K562 (cell line): ENCODE measurements at regions not wholly inside any gene's neighbourhood (a gene's known extent, or its start where the extent isn't known, plus 50 kb on each side); places are given as distances from the start of the nearest gene placed in this dataset.
A peak's percentile ranks its signal among the peaks of the same experiment; 100 is the strongest.

Experiments
- ATAC-seq: fragments of 200-7000 bp; cut with Tn5 transposase; 3 replicates; pipeline ENCODE4 v1.9.1; 2020; ENCODE audit warnings: moderate library complexity
- BruUV-seq: library from RNA; stranded (reverse); fragments of 400-500 nt; replicated peaks from 2 replicates; lab custom pipeline; 2021; lab: Mats Ljungman, UMichigan
- CTCF ChIA-PET: fragments of 300-600 bp; formaldehyde crosslinking; extraction: SDS; loops from one replicate; lab custom pipeline; 2021; ENCODE audit warnings: low intra/inter-chr PET ratio; lab: Yijun Ruan, JAX
- POLR2A ChIA-PET: fragments of 300-600, 350-650 bp; sonication (Branson Sonifier 250); formaldehyde crosslinking; extraction: SDS; loops from one replicate; lab custom pipeline; 2021; ENCODE audit warnings: antibody characterized with exemption, inconsistent platforms; lab: Yijun Ruan, JAX
- DNase-seq, 4 experiments: peaks; one replicate each; pipeline versions ENCODE4 v3.0.0 to v3.0.0-alpha.2; 2011 to 2018; ENCODE audit warnings: low spot score in 3 of 4, mixed read lengths in 3 of 4; ENCODE audit errors: extremely low read depth in 1 of 4
- FAIRE-seq: peaks from 2 replicates; lab custom pipeline; 2011; peaks lifted over from hg19 to GRCh38; lab: Jason Lieb, UNC
- H2AFZ ChIP-seq: 2 replicates; pipeline ENCODE4 v1.6.0; 2011; ENCODE audit warnings: low read depth, low read length, control low read depth, inconsistent platforms
- H3K27ac ChIP-seq: fragments of 200-600 bp; 3 replicates; pipeline ENCODE4 v1.8.0; 2011; ENCODE audit warnings: low read depth, mild to moderate bottlenecking, control low read depth, inconsistent platforms, low read length, moderate library complexity, mixed read lengths; ENCODE audit errors: extremely low read depth
- H3K27me3 ChIP-seq, 2 experiments: fragments of 300-600 bp in 1 of 2; 2 replicates in 1 of 2; 3 replicates in 1 of 2; pipeline versions ENCODE4 v1.6.0 to v1.8.0; 2011; ENCODE audit warnings: inconsistent platforms in 2 of 2, low read length in 2 of 2, mild to moderate bottlenecking in 1 of 2, mixed read lengths in 1 of 2, moderate library complexity in 1 of 2; ENCODE audit not compliant: control insufficient read depth in 2 of 2, insufficient read depth in 2 of 2
- H3K36me3 ChIP-seq: fragments of 300-600 bp; 3 replicates; pipeline ENCODE4 v1.8.0; 2011; ENCODE audit warnings: mild to moderate bottlenecking, low read length, inconsistent platforms; ENCODE audit not compliant: control insufficient read depth, insufficient read depth
- H3K4me1 ChIP-seq, 2 experiments: fragments of 200-600 bp in 1 of 2; replicated peaks in 1 of 2; 2 replicates in 1 of 2; 3 replicates in 1 of 2; pipeline versions ENCODE4 v1.5.1 to v1.8.0; 2011; ENCODE audit warnings: inconsistent platforms in 2 of 2, low read length in 2 of 2, mild to moderate bottlenecking in 1 of 2, mixed read lengths in 1 of 2, moderate library complexity in 1 of 2; ENCODE audit not compliant: control insufficient read depth in 2 of 2, insufficient read depth in 2 of 2
- H3K4me2 ChIP-seq: 2 replicates; pipeline ENCODE4 v1.6.1; 2011; ENCODE audit warnings: low read length, control low read depth, inconsistent platforms, mixed read lengths; ENCODE audit not compliant: insufficient read depth
- H3K4me3 ChIP-seq: fragments of 200-600 bp; sonication (generic), shearing (Covaris generic); 2 replicates; pipeline ENCODE4 v1.5.1; 2016; ENCODE audit warnings: control low read depth, inconsistent platforms
- H3K79me2 ChIP-seq: fragments of 200-600 bp; 3 replicates; pipeline ENCODE4 v1.8.0; 2011; ENCODE audit warnings: low read length, inconsistent platforms; ENCODE audit not compliant: control insufficient read depth, insufficient read depth
- H3K9ac ChIP-seq, 2 experiments: 2 replicates each; pipeline versions ENCODE4 v1.6.0 to v1.6.1; 2011; ENCODE audit warnings: low read depth in 2 of 2, low read length in 2 of 2, control low read depth in 1 of 2, inconsistent platforms in 1 of 2, mild to moderate bottlenecking in 1 of 2, mixed read lengths in 1 of 2; ENCODE audit not compliant: insufficient read depth in 1 of 2
- H3K9me1 ChIP-seq: one replicate; pipeline ENCODE4 v1.6.0; 2011; ENCODE audit warnings: inconsistent platforms, mild to moderate bottlenecking, low read length, moderate library complexity; ENCODE audit not compliant: control insufficient read depth, insufficient read depth
- H3K9me3 ChIP-seq: replicated peaks from 2 replicates; pipeline ENCODE4 v1.5.1; 2011; ENCODE audit warnings: low read depth, low read length, inconsistent platforms; ENCODE audit not compliant: control insufficient read depth, insufficient read depth
- H4K20me1 ChIP-seq: replicated peaks from 2 replicates; pipeline ENCODE4 v1.6.1; 2011; ENCODE audit warnings: low read length, inconsistent platforms, mixed read lengths; ENCODE audit not compliant: control insufficient read depth, insufficient read depth
- ATF3 ChIP-seq, 2 experiments: fragments of 450-650 bp in 1 of 2; sonication (generic) in 1 of 2; formaldehyde crosslinking in 1 of 2; IDR thresholded peaks in 1 of 2; conservative IDR thresholded peaks in 1 of 2; 2 replicates each; pipeline versions ENCODE4 v1.6.1 to v1.8.1; 2016 to 2023; ENCODE audit warnings: mild to moderate bottlenecking in 2 of 2, moderate library complexity in 2 of 2, inconsistent platforms in 1 of 2, missing genetic modification reagents in 1 of 2
- BHLHE40 ChIP-seq: IDR thresholded peaks from 2 replicates; pipeline ENCODE4 v1.6.1; 2011; ENCODE audit warnings: low read length, improper control_type of control experiment
- HINFP ChIP-seq: fragments of 450-650 bp; conservative IDR thresholded peaks from 2 replicates; pipeline ENCODE4 v1.6.1; 2016; ENCODE audit warnings: missing genetic modification characterization, low read depth, mild to moderate bottlenecking, control low read depth, missing compliant biosample characterization
- JUNB ChIP-seq: fragments of 450-650 bp; formaldehyde crosslinking; conservative IDR thresholded peaks from 2 replicates; pipeline ENCODE4 v1.4.0; 2020; ENCODE audit warnings: mild to moderate bottlenecking
- MNT ChIP-seq, 2 experiments: fragments of 450-650 bp; conservative IDR thresholded peaks; 2 replicates each; pipeline ENCODE4 v1.6.1; 2017; ENCODE audit warnings: mild to moderate bottlenecking in 2 of 2, moderate library complexity in 2 of 2
- NFIX ChIP-seq: fragments of 250-450 bp; sonication (Bioruptor Pico); IDR thresholded peaks from 2 replicates; pipeline ENCODE4 v1.4.0; 2020; ENCODE audit warnings: low read depth, mild to moderate bottlenecking, moderate library complexity
- SAFB ChIP-seq: fragments of 200-400 bp; formaldehyde crosslinking; IDR thresholded peaks from 2 replicates; pipeline ENCODE4 v1.6.1; 2017; ENCODE audit warnings: low read depth, low read length, borderline replicate concordance
- SAFB2 ChIP-seq: fragments of 200-400 bp; formaldehyde crosslinking; IDR thresholded peaks from 2 replicates; pipeline ENCODE4 v1.6.1; 2018; ENCODE audit warnings: borderline replicate concordance, low read length, low read depth, moderate library complexity; ENCODE audit not compliant: severe bottlenecking
- SAP30 ChIP-seq: fragments of 200-600 bp; sonication (generic); IDR thresholded peaks from 2 replicates; pipeline ENCODE4 v1.6.1; 2012; ENCODE audit warnings: borderline replicate concordance, low read depth, mild to moderate bottlenecking, moderate library complexity, low read length, control low read depth, inconsistent platforms; ENCODE audit not compliant: insufficient read depth, poor library complexity, severe bottlenecking
- SRSF7 ChIP-seq: fragments of 200-400 bp; formaldehyde crosslinking; optimal IDR thresholded peaks from 2 replicates; pipeline ENCODE3; 2017; ENCODE audit warnings: mild to moderate bottlenecking, low read depth, low read length
- ZNF699 ChIP-seq: fragments of 250-450 bp; sonication (Bioruptor Pico); IDR thresholded peaks from 2 replicates; pipeline ENCODE4 v1.8.0; 2021; ENCODE audit warnings: mild to moderate bottlenecking, moderate library complexity; ENCODE audit not compliant: insufficient replicate concordance
- ZNF766 ChIP-seq: fragments of 200-800 bp; sonication (Bioruptor generic); conservative IDR thresholded peaks from 2 replicates; pipeline ENCODE4 v1.6.1; 2016; ENCODE audit warnings: missing genetic modification characterization, missing compliant biosample characterization
- WGBS: fragments of 100-300 bp; shearing (Covaris generic); methylation state at CpG from one replicate; pipeline ENCODE4 v1.1.6; 2016; ENCODE audit warnings: low coverage, mixed read lengths; ENCODE audit not compliant: insufficient coverage; ENCODE audit errors: missing lambda C conversion rate; 5-methylcytosine and 5-hydroxymethylcytosine counted together
- in situ Hi-C: fragments of 300-500 bp; cut with MboI; formaldehyde crosslinking; loops from 4 replicates; pipeline ENCODE4 v1.15.0; 2018; ENCODE audit warnings: inconsistent platforms, mixed read lengths
- intact Hi-C: fragments of 100-400 bp; cut with micrococcal nuclease; formaldehyde crosslinking; loops from 2 replicates; pipeline ENCODE4 v1.14.2; 2022

- TF ChIP-seq HINFP (tag) (no peak), SRSF7 (no peak), NFIX (CRISPR knock-in tag) (no peak), BHLHE40 (no peak)
These were observed 170.4 kb upstream of the TANK start (continued) for GRCh38 chr2:160989778-160990177.

- in situ Hi-C loops (no loop called here), intact Hi-C loops (loop anchor here (1.0 to 10.0 kb wide), 5 partner anchors 281 to 883 kb away; no protein-coding TSS in a partner anchor)
- Histone ChIP-seq H3K9me1 (no peaks in the 10 kb centered on the region), H2AFZ (peak overlapping the region; percentile 53; the same call in 1 of the 2 replicates), H3K27ac (no peak overlapping the region), H4K20me1 (no peaks in the 10 kb centered on the region), H3K9ac (no peak overlapping the region), H3K36me3 (no peaks in the 10 kb centered on the region), H3K79me2 (no peaks in the 10 kb centered on the region), H3K4me2 (no peak overlapping the region), H3K9me3 (no peaks in the 10 kb centered on the region), H3K27me3 (no peaks in the 10 kb centered on the region), H3K4me3 (no peak overlapping the region), H3K4me1 (no peaks in the 10 kb centered on the region)
- DNase-seq (no peak), ATAC-seq (no peak; the same call in 2 of the 3 replicates), FAIRE-seq (no peak)
- TF ChIP-seq JUNB (CRISPR knock-in tag) = no peak
- TF ChIP-seq SAFB = no peak
- no peak for TF ChIP-seq ATF3 (IDR thresholded peaks at IDR 0.05)
- TF ChIP-seq ATF3 (CRISPR knock-in tag; conservative IDR thresholded peaks at IDR 0.05) = no peak
- no peak for TF ChIP-seq MNT (conservative IDR thresholded peaks at IDR 0.05)
- TF ChIP-seq SAP30 = no peak
- TF ChIP-seq ZNF699 (CRISPR knock-in tag) = no peak
- no peak for TF ChIP-seq NFIX (CRISPR knock-in tag)
- TF ChIP-seq SAFB2 = no peak
- TF ChIP-seq ZNF766 (CRISPR knock-in tag) = no peak
- CTCF ChIA-PET = interaction anchor here (1.2 to 1.7 kb wide), 2 partner anchors 670 to 884 kb away, joined by 3 to 7 read pairs; no protein-coding TSS in a partner anchor
- POLR2A ChIA-PET = interaction anchor here (1.4 kb wide), 1 partner anchor 16 kb away, joined by 3 read pairs; no protein-coding TSS in a partner anchor
- WGBS = under 1% methylated on average over 7 of the region's 7 CpGs
- no TSS peak for BruUV-seq
These were observed 166.6 kb upstream of the TANK start for GRCh38 chr2:160993654-160994061.
